ENCODE measurements at regions not wholly inside any gene's neighbourhood (a gene's known extent, or its start where the extent isn't known, plus 50 kb on each side); places are given as distances from the start of the nearest gene placed in this dataset.
A peak's percentile ranks its signal among the peaks of the same experiment; 100 is the strongest.
"Not testable (repeated sequence)": the region's sequence is repeated elsewhere in the genome, so short reads cannot be mapped to it uniquely, and the experiment has no call there.

- DNase-seq (ENCODE audit: low read depth) = no peak
These were observed 71.4 kb downstream of the TLR4 start for GRCh38 chr9:117775591-117775990.

GRCh38 chr9:117777823-117778222 is 73.6 kb downstream of the TLR4 start:
- DNase-seq (ENCODE audit: low read depth) = no peak

DNA sequence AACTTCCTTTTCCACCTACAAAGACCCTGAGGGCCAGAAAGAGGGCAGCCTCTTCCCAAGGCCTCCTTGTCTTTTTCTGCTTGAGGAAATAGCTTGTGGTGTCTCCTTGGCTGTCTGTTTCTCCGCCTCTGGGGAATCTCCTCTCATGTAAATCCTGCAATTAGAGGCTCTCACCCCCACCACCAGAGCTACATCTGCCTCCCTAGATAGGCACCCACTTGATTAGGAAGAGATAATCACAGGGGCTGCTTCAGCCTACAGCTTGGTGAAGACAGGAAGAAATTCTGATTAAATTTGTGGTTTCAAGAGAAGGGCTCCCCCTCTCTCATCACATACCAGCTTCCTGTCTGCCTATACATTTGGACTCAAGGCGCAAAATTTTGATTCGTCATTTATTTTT is 75.6 kb downstream of the TLR4 start:
- no peak for DNase-seq (ENCODE audit: low read depth)

DNA sequence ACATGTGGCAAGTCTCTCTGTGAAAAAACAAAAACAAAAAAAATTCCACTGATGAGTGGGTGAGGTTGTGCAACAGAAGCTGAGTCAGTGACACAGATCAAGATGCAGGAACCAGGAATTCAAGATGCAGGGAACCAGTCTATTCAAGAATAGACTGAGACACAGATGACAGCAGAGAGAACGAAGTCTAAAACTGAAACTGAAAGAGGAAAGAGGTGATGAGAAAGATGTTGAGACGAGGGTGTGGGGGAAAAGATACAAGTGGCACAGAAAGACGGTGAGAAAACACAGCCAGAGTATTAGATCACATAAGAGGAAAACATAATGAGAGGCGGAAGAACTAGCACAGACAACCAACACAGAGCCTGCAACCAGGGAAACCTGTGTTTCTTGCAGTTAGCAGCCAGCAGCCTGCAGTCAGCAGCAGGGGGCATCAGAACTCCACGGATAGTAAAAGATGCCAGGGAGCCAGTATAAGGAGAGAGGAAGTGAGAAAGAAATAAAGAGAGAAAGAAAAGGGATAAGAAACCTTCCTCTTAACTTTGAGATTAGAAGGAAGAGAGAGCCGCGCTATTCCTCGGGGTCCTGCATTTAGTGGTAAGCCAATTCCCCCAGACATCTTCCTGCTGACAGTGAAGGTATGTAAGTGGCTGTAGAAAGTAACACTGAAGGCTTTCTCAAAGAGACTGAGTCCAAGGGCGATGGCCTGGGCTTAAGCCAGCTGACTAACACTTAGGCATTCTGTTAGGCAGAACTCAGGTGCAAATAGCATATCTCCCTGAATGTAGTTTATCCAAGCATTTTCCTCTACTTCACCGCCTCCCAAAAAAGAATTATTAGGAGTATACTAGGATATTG is 79.0 kb downstream of the TLR4 start:
- DNase-seq (ENCODE audit: low read depth) = peak; percentile 43

DNA sequence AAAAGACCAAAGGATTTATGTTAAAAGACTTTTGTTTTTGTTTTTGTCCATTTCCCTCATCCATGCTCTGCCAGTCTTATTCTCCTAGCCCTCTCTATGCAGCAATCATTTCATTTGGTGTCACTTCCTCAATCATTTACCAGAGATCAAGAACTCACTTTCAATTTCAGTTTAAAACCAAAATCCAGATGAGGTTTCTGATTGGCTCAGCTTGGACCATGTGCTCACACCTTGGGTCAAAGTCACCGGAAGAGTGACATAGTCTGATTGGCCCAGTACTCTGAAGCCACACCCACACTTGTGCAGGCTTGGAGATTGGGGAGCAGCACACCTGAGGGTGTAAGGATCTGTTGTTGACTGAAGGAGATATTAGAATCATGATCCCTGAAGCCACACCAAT is 79.6 kb downstream of the TLR4 start:
- no peak for DNase-seq (ENCODE audit: low read depth)

DNA sequence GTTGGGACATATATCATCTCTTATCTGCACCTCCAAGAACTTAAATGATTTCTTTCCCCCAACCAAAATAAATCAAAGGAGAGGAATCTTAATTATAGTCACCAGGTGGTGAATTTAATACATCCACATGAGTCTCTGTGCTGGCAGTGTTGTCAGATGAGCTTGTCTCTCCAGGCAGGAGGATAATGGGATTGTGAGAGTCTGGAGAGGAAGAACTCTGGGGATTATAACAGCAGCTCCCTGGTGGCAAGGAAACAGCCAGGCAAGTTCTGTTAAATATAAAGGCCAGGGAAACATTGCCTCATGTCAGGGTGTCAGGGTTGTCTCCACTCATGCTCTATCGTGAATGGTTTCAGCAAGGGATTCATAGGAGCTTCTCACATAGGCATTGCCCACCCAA is 80.8 kb downstream of the TLR4 start:
- no peak for DNase-seq (ENCODE audit: low read depth)

- DNase-seq (ENCODE audit: low read depth) = no peak
These were observed 83.5 kb downstream of the TLR4 start for GRCh38 chr9:117787746-117788145.

- DNase-seq (ENCODE audit: low read depth) = no peak
These were observed 91.1 kb downstream of the TLR4 start for GRCh38 chr9:117795271-117795670.

- DNase-seq (ENCODE audit: low read depth) = no peak
These were observed 92.5 kb downstream of the TLR4 start for GRCh38 chr9:117796681-117797080.

- no peak for DNase-seq (ENCODE audit: low read depth)
These were observed 96.2 kb downstream of the TLR4 start for GRCh38 chr9:117800389-117800788.

DNA sequence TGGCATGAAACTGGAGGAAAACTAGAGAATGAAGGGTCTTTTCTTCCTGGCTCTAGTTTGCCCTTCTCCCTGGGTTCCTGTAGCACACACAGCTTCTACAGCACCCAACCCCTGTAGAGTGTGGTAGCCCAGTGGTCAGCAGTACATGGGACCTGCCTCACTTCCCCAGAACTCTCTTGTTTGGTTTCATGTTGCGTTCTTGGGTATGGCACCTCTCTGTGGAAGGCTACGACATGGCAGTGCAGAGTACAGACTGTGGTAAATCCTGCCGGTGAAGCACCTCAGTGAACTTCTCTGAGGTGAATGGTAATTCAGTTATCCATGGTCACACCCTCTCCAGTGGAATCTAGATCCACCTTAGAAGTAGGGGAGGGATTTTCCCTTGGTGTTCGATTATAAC is 105.5 kb downstream of the TLR4 start:
- no peak for DNase-seq (ENCODE audit: low read depth)

- no peak for DNase-seq (ENCODE audit: low read depth)
These were observed 111.1 kb downstream of the TLR4 start for GRCh38 chr9:117815315-117815714.

- no peak for DNase-seq (ENCODE audit: low read depth)
These were observed 111.7 kb downstream of the TLR4 start for GRCh38 chr9:117815948-117816347.

DNA sequence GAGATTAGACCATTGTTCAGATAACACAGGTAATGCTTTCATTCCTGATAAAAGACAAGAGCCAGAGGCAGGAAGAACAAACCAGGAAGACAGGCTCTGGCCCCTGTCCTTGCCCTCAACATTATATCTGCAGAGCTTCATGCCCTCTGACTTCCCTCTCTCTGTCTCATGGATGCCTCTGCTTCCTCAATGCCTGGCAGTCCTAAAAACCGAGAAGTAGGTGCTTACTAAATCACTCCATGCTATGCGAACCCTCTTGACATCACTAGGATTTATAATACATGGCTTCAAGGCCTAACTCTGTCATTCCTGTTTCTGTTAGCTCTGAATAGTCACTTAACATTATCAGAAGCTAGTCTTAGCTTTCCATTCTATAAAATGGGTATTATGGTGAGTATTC is 117.8 kb downstream of the TLR4 start:
- DNase-seq (ENCODE audit: low read depth) = no peak

DNA sequence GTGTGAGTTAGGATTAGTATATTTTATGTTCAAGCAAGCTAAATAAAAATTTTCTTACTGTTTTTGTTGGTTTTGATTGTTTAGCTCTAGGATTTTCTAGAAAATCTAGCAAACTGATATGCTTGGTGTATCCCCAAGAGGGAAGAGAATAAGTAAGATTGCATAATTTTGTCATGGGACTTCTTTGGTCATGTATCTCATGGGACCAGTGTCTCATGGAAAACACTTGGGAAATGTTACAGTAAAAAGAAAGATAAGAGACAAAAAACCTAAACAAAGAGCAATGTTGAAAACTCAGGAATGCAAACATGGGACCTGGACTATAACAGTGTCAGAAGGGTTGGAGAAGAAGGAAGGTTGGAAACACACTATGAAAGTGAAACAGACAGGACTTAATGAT is 119.4 kb downstream of the TLR4 start:
- DNase-seq (ENCODE audit: low read depth) = no peak

DNA sequence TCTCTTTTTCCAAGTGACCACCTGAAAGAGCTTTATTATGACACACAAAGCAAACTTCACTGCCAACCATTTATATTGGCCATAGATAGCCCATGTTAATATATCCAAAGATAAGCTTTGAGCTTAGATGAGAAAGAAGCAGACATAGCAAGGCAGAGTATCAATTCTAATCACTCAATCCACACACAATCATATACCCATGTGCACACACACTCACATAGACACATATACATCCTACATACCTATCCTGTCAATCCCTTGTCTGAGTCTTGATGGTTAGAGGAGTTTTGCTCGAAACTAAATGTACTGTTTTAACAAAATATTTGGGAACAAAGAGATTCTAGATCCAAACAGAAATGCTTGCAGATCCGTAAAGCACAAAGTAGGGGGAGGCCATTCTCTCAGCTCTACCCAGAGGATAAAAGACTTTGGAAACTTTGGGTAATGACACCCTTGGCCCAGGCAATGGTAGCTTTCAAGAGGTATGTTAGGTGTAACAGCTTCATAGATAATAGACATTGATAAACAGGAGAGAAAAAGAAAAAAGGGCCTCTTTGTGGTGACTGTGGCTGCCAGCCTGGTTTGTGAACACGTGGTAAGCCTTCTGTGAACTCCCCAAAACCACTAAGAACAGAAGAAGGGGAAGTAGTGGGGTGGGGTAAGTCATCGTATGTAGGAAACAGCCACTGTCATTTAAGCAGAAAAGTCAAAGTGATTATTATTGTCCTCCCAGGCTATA is 121.6 kb downstream of the TLR4 start:
- DNase-seq (ENCODE audit: low read depth) = no peak

GRCh38 chr9:117826837-117827236 is 122.6 kb downstream of the TLR4 start:
- no peak for DNase-seq (ENCODE audit: low read depth)

GRCh38 chr9:117827456-117827855 is 123.3 kb downstream of the TLR4 start:
- no peak for DNase-seq (ENCODE audit: low read depth)

GRCh38 chr9:117828466-117828865 is 124.3 kb downstream of the TLR4 start:
- no peak for DNase-seq (ENCODE audit: low read depth)

DNA sequence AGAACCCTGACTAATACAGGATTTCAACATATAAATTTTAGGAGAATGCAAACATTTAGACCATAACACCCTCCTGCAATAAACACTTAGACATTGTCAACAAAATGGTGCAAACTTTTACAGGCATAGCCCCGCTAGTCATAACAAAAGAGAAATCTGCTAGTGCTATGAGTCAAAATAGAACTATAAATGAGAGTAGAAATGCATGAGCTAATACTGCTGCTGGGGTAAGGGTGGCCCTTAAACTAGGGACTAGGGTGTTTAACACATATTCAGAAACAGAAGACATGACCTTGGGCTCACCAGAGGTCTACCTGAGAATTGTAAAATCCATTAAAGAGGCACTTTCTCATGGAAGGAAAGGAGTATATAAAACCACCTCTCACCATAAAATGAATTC is 131.6 kb downstream of the TLR4 start:
- DNase-seq (ENCODE audit: low read depth) = no peak

- no peak for DNase-seq (ENCODE audit: low read depth)
These were observed 135.7 kb downstream of the TLR4 start for GRCh38 chr9:117839862-117840261.

DNA sequence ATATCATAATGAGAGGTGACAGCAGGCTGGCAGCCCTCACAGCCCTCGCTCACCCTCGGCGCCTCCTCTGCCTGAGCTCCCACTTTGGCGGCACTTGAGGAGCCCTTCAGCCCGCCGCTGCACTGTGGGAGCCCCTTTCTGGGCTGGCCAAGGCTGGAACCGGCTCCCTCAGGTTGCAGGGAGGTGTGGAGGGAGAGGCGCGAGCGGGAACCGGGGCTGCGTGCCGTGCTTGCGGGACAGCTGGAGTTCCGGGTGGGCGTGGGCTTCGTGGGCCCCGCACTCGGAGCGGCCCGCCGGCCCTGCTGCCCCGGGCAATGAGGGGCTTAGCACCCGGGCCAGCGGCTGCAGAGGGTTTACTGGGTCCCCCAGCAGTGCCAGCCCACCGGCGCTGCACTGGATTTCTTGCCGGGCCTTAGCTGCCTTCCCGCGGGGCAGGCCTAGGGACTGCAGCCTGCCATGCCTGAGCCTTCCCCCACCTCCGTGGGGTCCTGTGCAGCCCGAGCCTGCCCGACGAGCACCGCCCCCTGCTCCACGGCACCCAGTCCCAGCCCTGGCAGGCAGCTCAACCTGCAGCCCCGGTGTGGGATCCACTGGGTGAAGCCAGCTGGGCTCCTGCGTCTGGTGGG is 147.7 kb downstream of the TLR4 start:
- DNase-seq (ENCODE audit: low read depth) = not testable (repeated sequence)

DNA sequence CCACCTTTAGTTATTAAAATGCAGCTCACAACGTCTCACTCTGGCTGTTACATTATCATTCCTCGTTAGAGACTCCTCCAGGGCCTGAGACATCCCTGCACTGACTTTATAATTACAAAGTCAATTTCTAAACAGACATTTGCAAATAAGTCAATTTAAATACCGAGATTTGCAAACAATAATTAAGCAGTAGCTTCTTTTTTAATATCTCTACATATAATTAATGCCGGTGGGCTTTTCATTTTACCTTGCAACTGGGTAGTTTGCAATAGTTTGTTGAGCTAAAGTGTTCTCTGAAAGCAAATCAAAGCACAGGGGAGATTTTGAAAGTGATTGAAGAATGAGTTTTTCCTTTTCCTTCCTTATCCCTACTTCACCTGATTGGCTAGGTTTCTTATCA is 154.4 kb downstream of the TLR4 start:
- no peak for DNase-seq (ENCODE audit: low read depth)

Data from forelimb muscle (tissue), 1 donor.